ENCODE measurements at regions not wholly inside any gene's neighbourhood (a gene's known extent, or its start where the extent isn't known, plus 50 kb on each side); places are given as distances from the start of the nearest gene placed in this dataset.

DNA sequence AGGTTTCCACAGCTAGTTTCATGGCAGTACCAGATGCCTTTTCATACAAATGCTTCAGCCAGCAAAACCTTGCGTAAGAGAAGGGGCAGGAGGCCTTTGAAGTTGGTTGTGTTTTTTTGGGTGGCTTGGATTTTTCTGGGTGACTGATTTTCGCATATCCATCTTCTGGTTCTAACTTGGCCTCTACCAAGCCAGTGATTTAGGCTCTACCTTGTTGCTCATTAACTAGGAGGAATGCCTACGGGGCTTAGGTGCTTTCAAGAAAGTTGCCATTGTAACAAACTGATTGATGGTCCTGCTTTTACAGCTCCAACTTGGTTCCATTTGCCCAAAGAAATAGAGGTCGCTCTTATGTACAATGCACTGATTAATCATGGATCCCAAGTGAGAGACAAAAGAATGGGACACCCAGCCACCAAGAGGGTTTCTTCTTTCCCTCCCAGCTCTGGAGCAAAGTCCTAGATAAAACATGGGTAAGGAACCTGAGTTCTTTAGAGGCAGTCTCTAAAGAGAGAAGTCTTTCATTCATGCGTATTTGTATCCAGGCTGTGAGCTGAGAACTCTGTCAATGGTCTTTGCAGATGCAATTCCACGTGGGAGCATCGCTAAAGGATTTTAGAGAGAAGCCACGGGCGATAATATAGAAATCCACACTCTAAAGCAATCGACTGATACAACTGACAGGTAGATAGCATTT is 92.1 kb upstream of the FGFR2 start:
- no peak overlapping the region for H3K4me3 ChIP-seq (ENCODE audit: low read depth, low read length)
- TF ChIP-seq, protein P1, sequence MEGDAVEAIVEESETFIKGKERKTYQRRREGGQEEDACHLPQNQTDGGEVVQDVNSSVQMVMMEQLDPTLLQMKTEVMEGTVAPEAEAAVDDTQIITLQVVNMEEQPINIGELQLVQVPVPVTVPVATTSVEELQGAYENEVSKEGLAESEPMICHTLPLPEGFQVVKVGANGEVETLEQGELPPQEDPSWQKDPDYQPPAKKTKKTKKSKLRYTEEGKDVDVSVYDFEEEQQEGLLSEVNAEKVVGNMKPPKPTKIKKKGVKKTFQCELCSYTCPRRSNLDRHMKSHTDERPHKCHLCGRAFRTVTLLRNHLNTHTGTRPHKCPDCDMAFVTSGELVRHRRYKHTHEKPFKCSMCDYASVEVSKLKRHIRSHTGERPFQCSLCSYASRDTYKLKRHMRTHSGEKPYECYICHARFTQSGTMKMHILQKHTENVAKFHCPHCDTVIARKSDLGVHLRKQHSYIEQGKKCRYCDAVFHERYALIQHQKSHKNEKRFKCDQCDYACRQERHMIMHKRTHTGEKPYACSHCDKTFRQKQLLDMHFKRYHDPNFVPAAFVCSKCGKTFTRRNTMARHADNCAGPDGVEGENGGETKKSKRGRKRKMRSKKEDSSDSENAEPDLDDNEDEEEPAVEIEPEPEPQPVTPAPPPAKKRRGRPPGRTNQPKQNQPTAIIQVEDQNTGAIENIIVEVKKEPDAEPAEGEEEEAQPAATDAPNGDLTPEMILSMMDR (IDR thresholded peaks at IDR 0.05; ENCODE audit: insufficient read depth, low read depth, low read length, missing control alignments) = no peak
- DNase-seq (ENCODE audit: low read depth) = no peak

DNA sequence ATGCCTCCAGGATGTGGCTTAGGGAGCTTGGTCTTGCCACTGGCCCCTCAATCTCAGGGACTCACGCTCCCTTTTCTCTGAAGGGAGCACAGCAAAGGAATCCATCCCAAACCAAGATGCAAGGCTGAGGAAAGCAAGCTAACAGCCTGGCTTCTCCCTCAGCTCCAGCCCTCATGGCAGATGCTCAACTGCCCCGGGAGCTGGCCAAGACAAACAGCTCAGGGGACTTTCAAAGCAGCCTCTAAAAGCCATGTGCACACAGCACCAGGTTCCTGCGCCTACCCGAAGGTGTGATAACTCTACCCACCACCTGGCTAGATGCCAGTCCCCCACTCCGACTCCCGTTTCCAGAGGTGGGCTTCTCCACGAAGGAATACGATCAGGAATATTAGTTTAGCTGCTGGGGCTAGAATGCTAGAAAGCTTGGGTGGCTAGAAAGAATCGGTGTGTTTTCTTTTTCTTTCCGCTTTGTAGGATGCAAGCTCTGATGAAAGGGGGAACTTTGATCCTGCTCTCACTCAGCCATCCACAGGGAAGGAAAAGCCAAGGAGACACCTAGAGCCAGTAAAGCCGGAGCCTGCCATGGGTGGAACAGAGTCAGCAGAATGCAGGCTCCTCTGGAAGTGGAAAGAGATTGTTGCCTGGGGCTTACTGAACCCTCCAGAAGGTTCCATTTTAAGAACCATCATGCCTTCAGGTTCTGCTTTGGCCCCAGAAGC is 89.0 kb upstream of the FGFR2 start:
- H3K4me3 ChIP-seq (ENCODE audit: low read depth, low read length) = no peak overlapping the region
- TF ChIP-seq, protein P1 (IDR thresholded peaks at IDR 0.05; ENCODE audit: insufficient read depth, low read depth, low read length, missing control alignments) = no peak
- no peak for DNase-seq (ENCODE audit: low read depth)

DNA sequence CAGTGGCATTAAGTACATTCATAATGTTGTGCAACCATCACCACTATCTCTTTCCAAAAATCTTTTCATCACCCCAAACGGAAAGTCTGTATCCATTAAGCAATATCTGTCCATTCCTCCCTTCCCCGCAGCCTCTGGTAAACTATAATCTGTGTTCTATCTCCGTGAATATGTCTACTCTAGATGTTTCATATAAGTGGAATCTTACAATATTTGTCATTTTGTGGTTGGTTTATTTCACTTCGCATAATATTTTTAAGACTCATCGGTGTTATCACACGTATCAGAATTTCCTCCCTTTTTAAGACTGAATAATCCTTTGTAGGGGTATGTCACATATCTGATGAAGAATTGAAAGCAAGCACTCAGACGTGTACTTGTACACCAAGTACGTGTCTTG is 86.0 kb upstream of the FGFR2 start:
- no peak overlapping the region for H3K4me3 ChIP-seq (ENCODE audit: low read depth, low read length)
- TF ChIP-seq, protein P1 (IDR thresholded peaks at IDR 0.05; ENCODE audit: insufficient read depth, low read depth, low read length, missing control alignments) = no peak
- no peak for DNase-seq (ENCODE audit: low read depth)

DNA sequence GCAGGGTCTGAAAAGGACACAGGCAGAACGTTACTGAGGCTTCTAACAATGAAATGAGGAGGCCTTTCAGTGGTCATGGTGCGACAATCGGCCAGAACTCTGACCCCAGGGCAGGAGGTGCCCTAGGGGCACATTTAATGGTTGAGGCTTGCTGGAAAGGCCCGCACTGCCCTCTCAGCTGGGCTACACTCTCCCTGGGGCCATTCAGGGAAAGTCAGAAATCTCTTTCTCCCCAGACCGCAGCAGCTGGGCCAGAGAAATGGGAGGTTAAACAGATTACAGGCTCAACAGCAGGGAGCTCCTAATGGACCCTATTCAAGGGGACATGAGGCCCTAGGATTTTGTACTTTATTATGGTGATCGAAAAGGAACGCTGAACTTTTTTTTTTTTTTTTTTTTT is 85.6 kb upstream of the FGFR2 start:
- H3K4me3 ChIP-seq (ENCODE audit: low read depth, low read length) = no peak overlapping the region
- no peak for DNase-seq (ENCODE audit: low read depth)
- TF ChIP-seq, protein P1 (IDR thresholded peaks at IDR 0.05; ENCODE audit: insufficient read depth, low read depth, low read length, missing control alignments) = no peak

DNA sequence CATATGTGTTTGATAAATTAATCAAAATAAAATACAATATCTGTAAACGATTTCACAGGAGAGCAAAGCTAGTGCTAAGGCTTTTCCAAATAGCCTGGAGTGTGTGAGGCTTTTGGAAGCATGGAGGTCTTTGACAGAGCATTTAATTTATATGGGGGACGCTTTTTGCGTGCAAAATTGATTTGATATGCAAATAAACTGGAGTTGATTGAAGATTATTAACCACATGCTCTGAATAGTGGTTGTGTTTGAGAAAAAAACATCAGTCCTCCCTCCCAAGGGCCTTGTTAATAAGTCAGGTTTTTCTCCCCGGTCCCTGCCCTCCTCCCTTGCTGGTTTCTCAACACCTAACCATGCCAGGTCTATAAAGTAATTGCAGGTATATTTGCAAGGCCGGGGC is 85.1 kb upstream of the FGFR2 start:
- no peak overlapping the region for H3K4me3 ChIP-seq (ENCODE audit: low read depth, low read length)
- DNase-seq (ENCODE audit: low read depth) = no peak
- TF ChIP-seq, protein P1 (IDR thresholded peaks at IDR 0.05; ENCODE audit: insufficient read depth, low read depth, low read length, missing control alignments) = no peak

DNA sequence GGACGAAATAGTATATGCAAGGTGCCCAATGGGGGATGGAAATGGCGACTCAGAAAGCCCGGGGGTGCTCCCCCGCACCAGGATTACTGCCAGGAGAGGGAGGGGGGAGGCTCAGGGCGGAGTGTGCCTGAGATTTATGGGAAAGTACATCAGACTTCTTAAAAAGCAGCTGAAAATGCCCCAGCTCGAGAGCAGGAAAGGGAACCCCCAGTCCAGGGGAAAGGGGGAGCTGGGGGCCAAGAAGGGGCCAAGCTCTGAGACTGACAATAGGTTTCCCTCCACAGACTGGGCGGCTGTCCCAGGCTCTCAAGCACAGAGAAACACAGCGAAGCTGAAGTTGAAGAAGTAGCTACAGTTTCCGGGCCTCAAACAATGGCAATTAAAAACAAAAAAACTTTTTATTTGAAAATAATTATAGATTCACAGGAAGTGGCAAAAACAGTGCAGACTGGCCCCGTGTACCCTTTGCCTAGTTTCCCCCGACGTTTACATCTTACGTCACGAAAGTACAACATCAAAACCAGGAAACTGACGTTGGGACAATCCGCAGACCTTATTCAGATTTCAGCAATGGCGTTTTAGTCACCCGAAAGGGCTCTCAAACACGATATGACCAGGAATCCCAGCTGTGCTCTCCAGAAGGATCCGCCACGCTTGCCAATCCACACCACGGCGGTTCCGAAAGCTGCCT is 83.9 kb upstream of the FGFR2 start:
- TF ChIP-seq, protein P1 (IDR thresholded peaks at IDR 0.05; ENCODE audit: insufficient read depth, low read depth, low read length, missing control alignments) = no peak
- no peak for DNase-seq (ENCODE audit: low read depth)
- H3K4me3 ChIP-seq (ENCODE audit: low read depth, low read length) = no peak overlapping the region

Data from GM12865 (cell line).